Trophoblast cell (in vitro differentiated cells and primary cell): ENCODE measurements at regions not wholly inside any gene's neighbourhood (a gene's known extent, or its start where the extent isn't known, plus 50 kb on each side); places are given as distances from the start of the nearest gene placed in this dataset.
"Not testable (repeated sequence)": the region's sequence is repeated elsewhere in the genome, so short reads cannot be mapped to it uniquely, and the experiment has no call there.

Source experiments
- DNase-seq, 2 donors: peaks; one replicate each; pipeline ENCODE4 v3.0.0-alpha.2; 2016
- H2AFZ ChIP-seq: 2 replicates; pipeline ENCODE4 v1.6.1; 2013; ENCODE audit warnings: low read length, moderate library complexity, mild to moderate bottlenecking; ENCODE audit not compliant: insufficient read depth, poor library complexity
- H2AK5ac ChIP-seq: 2 replicates; pipeline ENCODE4 v1.6.1; 2013; ENCODE audit warnings: mild to moderate bottlenecking, low read length
- H2BK120ac ChIP-seq: 2 replicates; pipeline ENCODE4 v1.6.1; 2013; ENCODE audit warnings: low read length, mild to moderate bottlenecking, moderate library complexity; ENCODE audit not compliant: insufficient read depth, poor library complexity
- H2BK12ac ChIP-seq: 2 replicates; pipeline ENCODE4 v1.6.1; 2013; ENCODE audit warnings: mild to moderate bottlenecking, low read length, moderate library complexity
- H2BK5ac ChIP-seq: 2 replicates; pipeline ENCODE4 v1.6.1; 2013; ENCODE audit warnings: low read length, low read depth, moderate library complexity, mild to moderate bottlenecking; ENCODE audit not compliant: poor library complexity
- H3K14ac ChIP-seq: 2 replicates; pipeline ENCODE4 v1.6.1; 2013; ENCODE audit warnings: mild to moderate bottlenecking, low read length
- H3K18ac ChIP-seq: 2 replicates; pipeline ENCODE4 v1.6.1; 2013; ENCODE audit warnings: mild to moderate bottlenecking, low read length
- H3K23ac ChIP-seq: 2 replicates; pipeline ENCODE4 v1.6.1; 2013; ENCODE audit warnings: low read length
- H3K27ac ChIP-seq: 2 replicates; pipeline ENCODE4 v1.5.1; 2013; ENCODE audit warnings: low read depth, mild to moderate bottlenecking, inconsistent platforms, low read length, moderate library complexity
- H3K27me3 ChIP-seq: 2 replicates; pipeline ENCODE4 v1.6.1; 2013; ENCODE audit warnings: inconsistent platforms, mild to moderate bottlenecking, low read length, moderate library complexity; ENCODE audit not compliant: insufficient read depth
- H3K36me3 ChIP-seq, 2 experiments: 1 replicate in 1 of 2; 2 replicates in 1 of 2; pipeline ENCODE4 v1.6.1; 2013; ENCODE audit warnings: low read length in 2 of 2, mild to moderate bottlenecking in 2 of 2, moderate library complexity in 1 of 2; ENCODE audit not compliant: insufficient read depth in 2 of 2, control insufficient read depth in 1 of 2
- H3K4ac ChIP-seq: 2 replicates; pipeline ENCODE4 v1.6.1; 2013; ENCODE audit warnings: low read depth, mild to moderate bottlenecking, low read length, moderate library complexity
- H3K4me1 ChIP-seq, 2 experiments: 1 replicate in 1 of 2; 2 replicates in 1 of 2; pipeline ENCODE4 v1.6.1; 2013; ENCODE audit warnings: low read length in 2 of 2, mild to moderate bottlenecking in 2 of 2, moderate library complexity in 1 of 2; ENCODE audit not compliant: insufficient read depth in 2 of 2, control insufficient read depth in 1 of 2
- H3K4me2 ChIP-seq: 2 replicates; pipeline ENCODE4 v1.6.1; 2013; ENCODE audit warnings: inconsistent platforms, mild to moderate bottlenecking, low read length, moderate library complexity
- H3K4me3 ChIP-seq: 2 replicates; pipeline ENCODE4 v1.5.1; 2013; ENCODE audit warnings: mild to moderate bottlenecking, low read depth, low read length, inconsistent platforms
- H3K79me1 ChIP-seq: one replicate; pipeline ENCODE4 v1.6.1; 2013; ENCODE audit warnings: low read length
- H3K79me2 ChIP-seq: 2 replicates; pipeline ENCODE4 v1.6.1; 2013; ENCODE audit warnings: low read length, mild to moderate bottlenecking; ENCODE audit not compliant: control insufficient read depth, insufficient read depth, poor library complexity
- H3K9ac ChIP-seq: 2 replicates; pipeline ENCODE4 v1.6.1; 2013; ENCODE audit warnings: mild to moderate bottlenecking, low read length
- H3K9me3 ChIP-seq: 2 replicates; pipeline ENCODE4 v1.6.1; 2013; ENCODE audit warnings: low read depth, mild to moderate bottlenecking, control low read depth, inconsistent platforms, low read length; ENCODE audit not compliant: insufficient read depth
- H4K12ac ChIP-seq: 2 replicates; pipeline ENCODE4 v1.6.1; 2013; ENCODE audit warnings: low read depth, mild to moderate bottlenecking, low read length, moderate library complexity
- H4K8ac ChIP-seq: 2 replicates; pipeline ENCODE4 v1.6.1; 2013; ENCODE audit warnings: low read depth, mild to moderate bottlenecking, low read length, moderate library complexity
- H4K91ac ChIP-seq: one replicate; pipeline ENCODE4 v1.6.1; 2013; ENCODE audit warnings: low read depth, mild to moderate bottlenecking, low read length, moderate library complexity
- WGBS: extraction: QIAGEN DNeasy Blood & Tissue Kit; methylation state at CpG from one replicate; pipeline ENCODE4 v1.1.7; 2013; ENCODE audit warnings: missing lambda C conversion rate; ENCODE audit not compliant: insufficient read length, insufficient coverage; ENCODE audit errors: extremely low coverage; 5-methylcytosine and 5-hydroxymethylcytosine counted together

GRCh38 chr6:57901445-57901844 lies 584.0 kb downstream of the PRIM2 start:
- H3K79me2 ChIP-seq, H3K23ac ChIP-seq, H2BK120ac ChIP-seq, H3K14ac ChIP-seq, H3K9ac ChIP-seq, H2BK12ac ChIP-seq, H3K27me3 ChIP-seq, H2AK5ac ChIP-seq, H4K12ac ChIP-seq, DNase-seq, H3K4me1 ChIP-seq, H3K18ac ChIP-seq, H2BK5ac ChIP-seq, H3K4me3 ChIP-seq, H3K27ac ChIP-seq, H3K79me1 ChIP-seq, H3K36me3 ChIP-seq, H3K4me2 ChIP-seq, H4K91ac ChIP-seq, H2AFZ ChIP-seq, H3K9me3 ChIP-seq, H3K4ac ChIP-seq, H4K8ac ChIP-seq: not testable (repeated sequence)
- no CpG with 5 or more reads among the region's 3 CpGs for WGBS

- WGBS: no CpG with 5 or more reads among the region's 6 CpGs
- H3K9me3 ChIP-seq, H3K27me3 ChIP-seq, H3K18ac ChIP-seq, H2BK120ac ChIP-seq, H4K91ac ChIP-seq, H3K9ac ChIP-seq, DNase-seq, H3K36me3 ChIP-seq, H3K4ac ChIP-seq, H3K79me2 ChIP-seq, H4K12ac ChIP-seq, H3K23ac ChIP-seq, H2BK5ac ChIP-seq, H2AK5ac ChIP-seq, H3K4me2 ChIP-seq, H3K79me1 ChIP-seq, H3K4me3 ChIP-seq, H3K14ac ChIP-seq, H2AFZ ChIP-seq, H4K8ac ChIP-seq, H2BK12ac ChIP-seq, H3K4me1 ChIP-seq, H3K27ac ChIP-seq: not testable (repeated sequence)
Observed at GRCh38 chr6:57904356-57904755, 586.9 kb downstream of the PRIM2 start.

- H3K79me1 ChIP-seq, H3K4me3 ChIP-seq, H2BK12ac ChIP-seq, H2AFZ ChIP-seq, H4K91ac ChIP-seq, H2BK120ac ChIP-seq, H3K9ac ChIP-seq, H3K27ac ChIP-seq, H3K4me1 ChIP-seq, H3K27me3 ChIP-seq, H4K12ac ChIP-seq, H3K14ac ChIP-seq, H3K23ac ChIP-seq, H3K4ac ChIP-seq, H3K9me3 ChIP-seq, H4K8ac ChIP-seq, H2BK5ac ChIP-seq, H3K36me3 ChIP-seq, DNase-seq, H2AK5ac ChIP-seq, H3K79me2 ChIP-seq, H3K4me2 ChIP-seq, H3K18ac ChIP-seq: not testable (repeated sequence)
Observed at GRCh38 chr6:57915300-57915699, 597.9 kb downstream of the PRIM2 start.

GRCh38 chr6:57942966-57943365 lies 625.5 kb downstream of the PRIM2 start:
- H4K8ac ChIP-seq, H3K9ac ChIP-seq, H4K91ac ChIP-seq, H2BK12ac ChIP-seq, DNase-seq, H3K4ac ChIP-seq, H3K27me3 ChIP-seq, H3K4me3 ChIP-seq, H3K14ac ChIP-seq, H3K4me2 ChIP-seq, H2BK5ac ChIP-seq, H2BK120ac ChIP-seq, H3K36me3 ChIP-seq, H2AK5ac ChIP-seq, H3K4me1 ChIP-seq, H3K27ac ChIP-seq, H3K23ac ChIP-seq, H2AFZ ChIP-seq, H3K79me2 ChIP-seq, H4K12ac ChIP-seq, H3K18ac ChIP-seq, H3K9me3 ChIP-seq, H3K79me1 ChIP-seq: not testable (repeated sequence)
- no CpG with 5 or more reads among the region's 2 CpGs for WGBS
